ENCODE measurements at regions not wholly inside any gene's neighbourhood (a gene's known extent, or its start where the extent isn't known, plus 50 kb on each side); places are given as distances from the start of the nearest gene placed in this dataset.

DNA sequence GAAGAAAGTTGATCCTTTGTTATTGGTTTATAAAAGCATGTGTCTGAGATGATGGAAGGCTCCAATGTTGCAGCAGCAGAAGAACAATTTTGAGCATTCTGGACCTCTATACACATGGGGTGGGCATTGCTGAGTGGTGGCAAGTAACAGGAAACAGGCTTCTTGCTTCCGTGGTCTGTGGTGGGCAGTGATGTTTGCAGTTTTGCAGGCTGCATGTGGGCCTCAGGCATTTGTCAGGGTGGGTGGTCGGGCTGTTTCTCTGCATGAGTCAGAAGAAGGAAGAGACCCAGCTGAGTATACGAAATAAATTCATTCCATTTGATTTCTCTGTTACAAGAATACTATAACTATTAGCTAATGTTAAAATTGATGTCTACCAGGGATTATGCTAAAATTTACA lies 239.5 kb upstream of the COL3A1 start (continued):
- TF ChIP-seq, protein P1, sequence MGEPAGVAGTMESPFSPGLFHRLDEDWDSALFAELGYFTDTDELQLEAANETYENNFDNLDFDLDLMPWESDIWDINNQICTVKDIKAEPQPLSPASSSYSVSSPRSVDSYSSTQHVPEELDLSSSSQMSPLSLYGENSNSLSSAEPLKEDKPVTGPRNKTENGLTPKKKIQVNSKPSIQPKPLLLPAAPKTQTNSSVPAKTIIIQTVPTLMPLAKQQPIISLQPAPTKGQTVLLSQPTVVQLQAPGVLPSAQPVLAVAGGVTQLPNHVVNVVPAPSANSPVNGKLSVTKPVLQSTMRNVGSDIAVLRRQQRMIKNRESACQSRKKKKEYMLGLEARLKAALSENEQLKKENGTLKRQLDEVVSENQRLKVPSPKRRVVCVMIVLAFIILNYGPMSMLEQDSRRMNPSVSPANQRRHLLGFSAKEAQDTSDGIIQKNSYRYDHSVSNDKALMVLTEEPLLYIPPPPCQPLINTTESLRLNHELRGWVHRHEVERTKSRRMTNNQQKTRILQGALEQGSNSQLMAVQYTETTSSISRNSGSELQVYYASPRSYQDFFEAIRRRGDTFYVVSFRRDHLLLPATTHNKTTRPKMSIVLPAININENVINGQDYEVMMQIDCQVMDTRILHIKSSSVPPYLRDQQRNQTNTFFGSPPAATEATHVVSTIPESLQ (CRISPR knock-in tag; IDR thresholded peaks at IDR 0.05), result no peak
- TF ChIP-seq, protein P2, sequence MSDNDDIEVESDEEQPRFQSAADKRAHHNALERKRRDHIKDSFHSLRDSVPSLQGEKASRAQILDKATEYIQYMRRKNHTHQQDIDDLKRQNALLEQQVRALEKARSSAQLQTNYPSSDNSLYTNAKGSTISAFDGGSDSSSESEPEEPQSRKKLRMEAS (CRISPR knock-in tag; IDR thresholded peaks at IDR 0.05), result no peak
- TF ChIP-seq, protein P3, sequence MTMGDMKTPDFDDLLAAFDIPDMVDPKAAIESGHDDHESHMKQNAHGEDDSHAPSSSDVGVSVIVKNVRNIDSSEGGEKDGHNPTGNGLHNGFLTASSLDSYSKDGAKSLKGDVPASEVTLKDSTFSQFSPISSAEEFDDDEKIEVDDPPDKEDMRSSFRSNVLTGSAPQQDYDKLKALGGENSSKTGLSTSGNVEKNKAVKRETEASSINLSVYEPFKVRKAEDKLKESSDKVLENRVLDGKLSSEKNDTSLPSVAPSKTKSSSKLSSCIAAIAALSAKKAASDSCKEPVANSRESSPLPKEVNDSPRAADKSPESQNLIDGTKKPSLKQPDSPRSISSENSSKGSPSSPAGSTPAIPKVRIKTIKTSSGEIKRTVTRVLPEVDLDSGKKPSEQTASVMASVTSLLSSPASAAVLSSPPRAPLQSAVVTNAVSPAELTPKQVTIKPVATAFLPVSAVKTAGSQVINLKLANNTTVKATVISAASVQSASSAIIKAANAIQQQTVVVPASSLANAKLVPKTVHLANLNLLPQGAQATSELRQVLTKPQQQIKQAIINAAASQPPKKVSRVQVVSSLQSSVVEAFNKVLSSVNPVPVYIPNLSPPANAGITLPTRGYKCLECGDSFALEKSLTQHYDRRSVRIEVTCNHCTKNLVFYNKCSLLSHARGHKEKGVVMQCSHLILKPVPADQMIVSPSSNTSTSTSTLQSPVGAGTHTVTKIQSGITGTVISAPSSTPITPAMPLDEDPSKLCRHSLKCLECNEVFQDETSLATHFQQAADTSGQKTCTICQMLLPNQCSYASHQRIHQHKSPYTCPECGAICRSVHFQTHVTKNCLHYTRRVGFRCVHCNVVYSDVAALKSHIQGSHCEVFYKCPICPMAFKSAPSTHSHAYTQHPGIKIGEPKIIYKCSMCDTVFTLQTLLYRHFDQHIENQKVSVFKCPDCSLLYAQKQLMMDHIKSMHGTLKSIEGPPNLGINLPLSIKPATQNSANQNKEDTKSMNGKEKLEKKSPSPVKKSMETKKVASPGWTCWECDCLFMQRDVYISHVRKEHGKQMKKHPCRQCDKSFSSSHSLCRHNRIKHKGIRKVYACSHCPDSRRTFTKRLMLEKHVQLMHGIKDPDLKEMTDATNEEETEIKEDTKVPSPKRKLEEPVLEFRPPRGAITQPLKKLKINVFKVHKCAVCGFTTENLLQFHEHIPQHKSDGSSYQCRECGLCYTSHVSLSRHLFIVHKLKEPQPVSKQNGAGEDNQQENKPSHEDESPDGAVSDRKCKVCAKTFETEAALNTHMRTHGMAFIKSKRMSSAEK (CRISPR knock-in tag; IDR thresholded peaks at IDR 0.05; ENCODE audit: borderline replicate concordance), result no peak
- TF ChIP-seq, protein P4, sequence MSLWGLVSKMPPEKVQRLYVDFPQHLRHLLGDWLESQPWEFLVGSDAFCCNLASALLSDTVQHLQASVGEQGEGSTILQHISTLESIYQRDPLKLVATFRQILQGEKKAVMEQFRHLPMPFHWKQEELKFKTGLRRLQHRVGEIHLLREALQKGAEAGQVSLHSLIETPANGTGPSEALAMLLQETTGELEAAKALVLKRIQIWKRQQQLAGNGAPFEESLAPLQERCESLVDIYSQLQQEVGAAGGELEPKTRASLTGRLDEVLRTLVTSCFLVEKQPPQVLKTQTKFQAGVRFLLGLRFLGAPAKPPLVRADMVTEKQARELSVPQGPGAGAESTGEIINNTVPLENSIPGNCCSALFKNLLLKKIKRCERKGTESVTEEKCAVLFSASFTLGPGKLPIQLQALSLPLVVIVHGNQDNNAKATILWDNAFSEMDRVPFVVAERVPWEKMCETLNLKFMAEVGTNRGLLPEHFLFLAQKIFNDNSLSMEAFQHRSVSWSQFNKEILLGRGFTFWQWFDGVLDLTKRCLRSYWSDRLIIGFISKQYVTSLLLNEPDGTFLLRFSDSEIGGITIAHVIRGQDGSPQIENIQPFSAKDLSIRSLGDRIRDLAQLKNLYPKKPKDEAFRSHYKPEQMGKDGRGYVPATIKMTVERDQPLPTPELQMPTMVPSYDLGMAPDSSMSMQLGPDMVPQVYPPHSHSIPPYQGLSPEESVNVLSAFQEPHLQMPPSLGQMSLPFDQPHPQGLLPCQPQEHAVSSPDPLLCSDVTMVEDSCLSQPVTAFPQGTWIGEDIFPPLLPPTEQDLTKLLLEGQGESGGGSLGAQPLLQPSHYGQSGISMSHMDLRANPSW (CRISPR knock-in tag; conservative IDR thresholded peaks at IDR 0.05; ENCODE audit: low read depth), result no peak
- TF ChIP-seq, protein P5, sequence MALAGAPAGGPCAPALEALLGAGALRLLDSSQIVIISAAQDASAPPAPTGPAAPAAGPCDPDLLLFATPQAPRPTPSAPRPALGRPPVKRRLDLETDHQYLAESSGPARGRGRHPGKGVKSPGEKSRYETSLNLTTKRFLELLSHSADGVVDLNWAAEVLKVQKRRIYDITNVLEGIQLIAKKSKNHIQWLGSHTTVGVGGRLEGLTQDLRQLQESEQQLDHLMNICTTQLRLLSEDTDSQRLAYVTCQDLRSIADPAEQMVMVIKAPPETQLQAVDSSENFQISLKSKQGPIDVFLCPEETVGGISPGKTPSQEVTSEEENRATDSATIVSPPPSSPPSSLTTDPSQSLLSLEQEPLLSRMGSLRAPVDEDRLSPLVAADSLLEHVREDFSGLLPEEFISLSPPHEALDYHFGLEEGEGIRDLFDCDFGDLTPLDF (CRISPR knock-in tag; IDR thresholded peaks at IDR 0.05), result no peak
- TF ChIP-seq, protein P6, sequence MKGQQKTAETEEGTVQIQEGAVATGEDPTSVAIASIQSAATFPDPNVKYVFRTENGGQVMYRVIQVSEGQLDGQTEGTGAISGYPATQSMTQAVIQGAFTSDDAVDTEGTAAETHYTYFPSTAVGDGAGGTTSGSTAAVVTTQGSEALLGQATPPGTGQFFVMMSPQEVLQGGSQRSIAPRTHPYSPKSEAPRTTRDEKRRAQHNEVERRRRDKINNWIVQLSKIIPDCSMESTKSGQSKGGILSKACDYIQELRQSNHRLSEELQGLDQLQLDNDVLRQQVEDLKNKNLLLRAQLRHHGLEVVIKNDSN (CRISPR knock-in tag; IDR thresholded peaks at IDR 0.05), result no peak
- TF ChIP-seq SMAD3 (CRISPR knock-in tag; IDR thresholded peaks at IDR 0.05; ENCODE audit: borderline replicate concordance), result no peak

DNA sequence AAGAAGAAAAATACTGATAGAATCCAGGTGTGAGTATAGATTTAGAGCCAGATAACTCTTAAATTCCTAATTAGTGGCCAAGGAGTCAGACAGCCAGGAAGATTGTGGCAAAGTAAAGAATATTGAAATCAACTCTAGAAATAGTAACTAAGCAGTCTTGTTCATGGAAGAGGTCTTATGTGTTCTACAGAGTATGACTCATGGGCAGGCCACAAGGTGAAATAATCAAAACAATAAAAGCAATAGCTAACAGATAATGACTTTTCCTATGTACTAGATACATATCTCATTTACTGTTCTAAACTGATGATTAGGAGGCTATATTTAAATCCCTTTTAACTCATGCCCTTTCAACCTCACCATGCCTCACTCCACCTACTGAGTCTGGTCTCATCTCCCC lies 227.4 kb upstream of the COL3A1 start:
- H3K4me1 Mint-ChIP-seq, result no peaks in the 10 kb centered on the region
- no peaks in the 10 kb centered on the region for H3K36me3 Mint-ChIP-seq
- ChIA-PET POLR2A (no interaction called here), CTCF (no interaction called here)
- H3K27me3 Mint-ChIP-seq (ENCODE audit: low read depth), result no peaks in the 10 kb centered on the region
- H3K9me3 Mint-ChIP-seq, result no peaks in the 10 kb centered on the region
- no peak overlapping the region for H3K4me3 Mint-ChIP-seq
- DNase-seq (ENCODE audit: low spot score) (no peak), ATAC-seq (no peak)
- no peak overlapping the region for H3K27ac Mint-ChIP-seq
- TF ChIP-seq ZNF416 (CRISPR knock-in tag; IDR thresholded peaks at IDR 0.05) (no peak), MXD4 (CRISPR knock-in tag; IDR thresholded peaks at IDR 0.05; ENCODE audit: borderline replicate concordance) (no peak), PRRX2 (CRISPR knock-in tag; IDR thresholded peaks at IDR 0.05) (no peak), IRF2 (CRISPR knock-in tag; IDR thresholded peaks at IDR 0.05; ENCODE audit: borderline replicate concordance, low read depth) (no peak), RELA (CRISPR knock-in tag; IDR thresholded peaks at IDR 0.05; ENCODE audit: borderline replicate concordance) (no peak), RORB (CRISPR knock-in tag; IDR thresholded peaks at IDR 0.05) (no peak)
- TF ChIP-seq, protein P7, sequence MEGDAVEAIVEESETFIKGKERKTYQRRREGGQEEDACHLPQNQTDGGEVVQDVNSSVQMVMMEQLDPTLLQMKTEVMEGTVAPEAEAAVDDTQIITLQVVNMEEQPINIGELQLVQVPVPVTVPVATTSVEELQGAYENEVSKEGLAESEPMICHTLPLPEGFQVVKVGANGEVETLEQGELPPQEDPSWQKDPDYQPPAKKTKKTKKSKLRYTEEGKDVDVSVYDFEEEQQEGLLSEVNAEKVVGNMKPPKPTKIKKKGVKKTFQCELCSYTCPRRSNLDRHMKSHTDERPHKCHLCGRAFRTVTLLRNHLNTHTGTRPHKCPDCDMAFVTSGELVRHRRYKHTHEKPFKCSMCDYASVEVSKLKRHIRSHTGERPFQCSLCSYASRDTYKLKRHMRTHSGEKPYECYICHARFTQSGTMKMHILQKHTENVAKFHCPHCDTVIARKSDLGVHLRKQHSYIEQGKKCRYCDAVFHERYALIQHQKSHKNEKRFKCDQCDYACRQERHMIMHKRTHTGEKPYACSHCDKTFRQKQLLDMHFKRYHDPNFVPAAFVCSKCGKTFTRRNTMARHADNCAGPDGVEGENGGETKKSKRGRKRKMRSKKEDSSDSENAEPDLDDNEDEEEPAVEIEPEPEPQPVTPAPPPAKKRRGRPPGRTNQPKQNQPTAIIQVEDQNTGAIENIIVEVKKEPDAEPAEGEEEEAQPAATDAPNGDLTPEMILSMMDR (IDR thresholded peaks at IDR 0.05), result no peak
- TF ChIP-seq, protein P8, sequence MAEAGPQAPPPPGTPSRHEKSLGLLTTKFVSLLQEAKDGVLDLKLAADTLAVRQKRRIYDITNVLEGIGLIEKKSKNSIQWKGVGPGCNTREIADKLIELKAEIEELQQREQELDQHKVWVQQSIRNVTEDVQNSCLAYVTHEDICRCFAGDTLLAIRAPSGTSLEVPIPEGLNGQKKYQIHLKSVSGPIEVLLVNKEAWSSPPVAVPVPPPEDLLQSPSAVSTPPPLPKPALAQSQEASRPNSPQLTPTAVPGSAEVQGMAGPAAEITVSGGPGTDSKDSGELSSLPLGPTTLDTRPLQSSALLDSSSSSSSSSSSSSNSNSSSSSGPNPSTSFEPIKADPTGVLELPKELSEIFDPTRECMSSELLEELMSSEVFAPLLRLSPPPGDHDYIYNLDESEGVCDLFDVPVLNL (CRISPR knock-in tag; IDR thresholded peaks at IDR 0.05; ENCODE audit: borderline replicate concordance, low read depth), result no peak
- TF ChIP-seq, protein P9, sequence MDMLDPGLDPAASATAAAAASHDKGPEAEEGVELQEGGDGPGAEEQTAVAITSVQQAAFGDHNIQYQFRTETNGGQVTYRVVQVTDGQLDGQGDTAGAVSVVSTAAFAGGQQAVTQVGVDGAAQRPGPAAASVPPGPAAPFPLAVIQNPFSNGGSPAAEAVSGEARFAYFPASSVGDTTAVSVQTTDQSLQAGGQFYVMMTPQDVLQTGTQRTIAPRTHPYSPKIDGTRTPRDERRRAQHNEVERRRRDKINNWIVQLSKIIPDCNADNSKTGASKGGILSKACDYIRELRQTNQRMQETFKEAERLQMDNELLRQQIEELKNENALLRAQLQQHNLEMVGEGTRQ (CRISPR knock-in tag; IDR thresholded peaks at IDR 0.05), result no peak
- TF ChIP-seq, protein P2 (CRISPR knock-in tag; IDR thresholded peaks at IDR 0.05), result no peak
- TF ChIP-seq, protein P10, sequence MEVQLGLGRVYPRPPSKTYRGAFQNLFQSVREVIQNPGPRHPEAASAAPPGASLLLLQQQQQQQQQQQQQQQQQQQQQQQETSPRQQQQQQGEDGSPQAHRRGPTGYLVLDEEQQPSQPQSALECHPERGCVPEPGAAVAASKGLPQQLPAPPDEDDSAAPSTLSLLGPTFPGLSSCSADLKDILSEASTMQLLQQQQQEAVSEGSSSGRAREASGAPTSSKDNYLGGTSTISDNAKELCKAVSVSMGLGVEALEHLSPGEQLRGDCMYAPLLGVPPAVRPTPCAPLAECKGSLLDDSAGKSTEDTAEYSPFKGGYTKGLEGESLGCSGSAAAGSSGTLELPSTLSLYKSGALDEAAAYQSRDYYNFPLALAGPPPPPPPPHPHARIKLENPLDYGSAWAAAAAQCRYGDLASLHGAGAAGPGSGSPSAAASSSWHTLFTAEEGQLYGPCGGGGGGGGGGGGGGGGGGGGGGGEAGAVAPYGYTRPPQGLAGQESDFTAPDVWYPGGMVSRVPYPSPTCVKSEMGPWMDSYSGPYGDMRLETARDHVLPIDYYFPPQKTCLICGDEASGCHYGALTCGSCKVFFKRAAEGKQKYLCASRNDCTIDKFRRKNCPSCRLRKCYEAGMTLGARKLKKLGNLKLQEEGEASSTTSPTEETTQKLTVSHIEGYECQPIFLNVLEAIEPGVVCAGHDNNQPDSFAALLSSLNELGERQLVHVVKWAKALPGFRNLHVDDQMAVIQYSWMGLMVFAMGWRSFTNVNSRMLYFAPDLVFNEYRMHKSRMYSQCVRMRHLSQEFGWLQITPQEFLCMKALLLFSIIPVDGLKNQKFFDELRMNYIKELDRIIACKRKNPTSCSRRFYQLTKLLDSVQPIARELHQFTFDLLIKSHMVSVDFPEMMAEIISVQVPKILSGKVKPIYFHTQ (CRISPR knock-in tag; IDR thresholded peaks at IDR 0.05), result no peak

Measured in WTC11 (cell line).